Neural cell (in vitro differentiated cells): ENCODE measurements at regions not wholly inside any gene's neighbourhood (a gene's known extent, or its start where the extent isn't known, plus 50 kb on each side); places are given as distances from the start of the nearest gene placed in this dataset.

Source experiments
- H2AFZ ChIP-seq: fragments of 200-600, 300-800 bp; sonication (generic), shearing (Covaris generic); 2 replicates; pipeline ENCODE4 v1.6.0; 2014; ENCODE audit warnings: low read depth, mild to moderate bottlenecking, antibody characterized with exemption, low read length, moderate library complexity
- H3F3A ChIP-seq: fragments of 200-600 bp; shearing (Covaris generic); 2 replicates; pipeline ENCODE4 v1.6.1; 2016; ENCODE audit warnings: mild to moderate bottlenecking, moderate library complexity, mixed read lengths, antibody characterized with exemption, low read length; ENCODE audit not compliant: insufficient read depth, poor library complexity, severe bottlenecking
- H3K27ac ChIP-seq: fragments of 200-600, 300-800 bp; sonication (generic), shearing (Covaris generic); 2 replicates; pipeline ENCODE4 v1.5.1; 2014; ENCODE audit warnings: mild to moderate bottlenecking, low read length, moderate library complexity
- H3K27me3 ChIP-seq: fragments of 300-800, 200-600 bp; sonication (generic), shearing (Covaris generic); 2 replicates; pipeline ENCODE4 v1.6.0; 2014; ENCODE audit warnings: mild to moderate bottlenecking, low read depth, low read length, moderate library complexity; ENCODE audit not compliant: insufficient read depth
- H3K36me3 ChIP-seq: fragments of 300-800, 200-600 bp; sonication (generic), shearing (Covaris generic); 2 replicates; pipeline ENCODE4 v1.5.1; 2014; ENCODE audit warnings: mild to moderate bottlenecking, antibody characterized with exemption, low read length, moderate library complexity; ENCODE audit not compliant: insufficient read depth
- H3K4me2 ChIP-seq: fragments of 300-800, 200-600 bp; sonication (generic), shearing (Covaris generic); 2 replicates; pipeline ENCODE4 v1.6.0; 2014; ENCODE audit warnings: mild to moderate bottlenecking, low read length
- H3K4me3 ChIP-seq: fragments of 300-800, 200-600 bp; sonication (generic), shearing (Covaris generic); 2 replicates; pipeline ENCODE4 v1.5.1; 2014; ENCODE audit warnings: mild to moderate bottlenecking, low read length, moderate library complexity
- H3K79me2 ChIP-seq: fragments of 200-600 bp; shearing (Covaris generic); replicated peaks from 2 replicates; pipeline ENCODE4 v1.6.0; 2014; ENCODE audit warnings: mild to moderate bottlenecking, low read length, moderate library complexity; ENCODE audit not compliant: insufficient read depth
- H3K9ac ChIP-seq: fragments of 300-800, 200-600 bp; sonication (generic), shearing (Covaris generic); 2 replicates; pipeline ENCODE4 v1.6.1; 2016; ENCODE audit warnings: mild to moderate bottlenecking, low read length, mixed read lengths
- H3K9me2 ChIP-seq: fragments of 200-600 bp; shearing (Covaris generic); 2 replicates; pipeline ENCODE4 v1.6.1; 2016; ENCODE audit warnings: mild to moderate bottlenecking, low read length, mixed read lengths; ENCODE audit not compliant: insufficient read depth
- H3K9me3 ChIP-seq: fragments of 200-600, 300-800 bp; sonication (generic), shearing (Covaris generic); 2 replicates; pipeline ENCODE4 v1.6.1; 2016; ENCODE audit warnings: mild to moderate bottlenecking, mixed run types, low read length, moderate library complexity, mixed read lengths
- H4K20me1 ChIP-seq: fragments of 200-600 bp; shearing (Covaris generic); 2 replicates; pipeline ENCODE4 v1.6.1; 2016; ENCODE audit warnings: mild to moderate bottlenecking, mixed run types; ENCODE audit not compliant: insufficient read depth
- EP300 ChIP-seq: fragments of 450-650 bp; conservative IDR thresholded peaks from 2 replicates; pipeline ENCODE4 v1.6.1; 2014; ENCODE audit warnings: antibody characterized with exemption, mild to moderate bottlenecking, moderate library complexity; ENCODE audit not compliant: poor library complexity, severe bottlenecking
- EZH2 ChIP-seq: fragments of 200-600, 300-800 bp; shearing (Covaris generic), sonication (generic); IDR thresholded peaks from 2 replicates; pipeline ENCODE4 v1.6.1; 2014; ENCODE audit warnings: antibody characterized with exemption, low read length, borderline replicate concordance, mild to moderate bottlenecking; ENCODE audit not compliant: insufficient read depth, poor library complexity, severe bottlenecking
- MXI1 ChIP-seq: fragments of 450-650 bp; conservative IDR thresholded peaks from 2 replicates; pipeline ENCODE4 v1.6.1; 2014; ENCODE audit warnings: antibody characterized with exemption, mild to moderate bottlenecking; ENCODE audit not compliant: poor library complexity, severe bottlenecking
- POLR2AphosphoS5 ChIP-seq: IDR thresholded peaks from 2 replicates; pipeline ENCODE4 v1.6.1; 2012
- RAD21 ChIP-seq: fragments of 450-650 bp; conservative IDR thresholded peaks from 2 replicates; pipeline ENCODE4 v1.6.1; 2014; ENCODE audit warnings: antibody characterized with exemption, mild to moderate bottlenecking, moderate library complexity
- SMC3 ChIP-seq: fragments of 450-650 bp; conservative IDR thresholded peaks from 2 replicates; pipeline ENCODE4 v1.6.1; 2014; ENCODE audit warnings: antibody characterized with exemption, mild to moderate bottlenecking, moderate library complexity; ENCODE audit not compliant: poor library complexity
- TAF1 ChIP-seq: IDR thresholded peaks from 2 replicates; pipeline ENCODE4 v1.6.1; 2012; ENCODE audit warnings: low read depth
- TF ChIP-seq, protein P1 (sequence below): IDR thresholded peaks from 2 replicates; pipeline ENCODE4 v1.6.1; 2012; ENCODE audit warnings: borderline replicate concordance
- TF ChIP-seq, protein P2 (sequence below): fragments of 450-650 bp; IDR thresholded peaks from 2 replicates; pipeline ENCODE4 v1.5.1; 2014; ENCODE audit warnings: antibody characterized with exemption, mild to moderate bottlenecking, moderate library complexity; ENCODE audit not compliant: poor library complexity, severe bottlenecking

DNA sequence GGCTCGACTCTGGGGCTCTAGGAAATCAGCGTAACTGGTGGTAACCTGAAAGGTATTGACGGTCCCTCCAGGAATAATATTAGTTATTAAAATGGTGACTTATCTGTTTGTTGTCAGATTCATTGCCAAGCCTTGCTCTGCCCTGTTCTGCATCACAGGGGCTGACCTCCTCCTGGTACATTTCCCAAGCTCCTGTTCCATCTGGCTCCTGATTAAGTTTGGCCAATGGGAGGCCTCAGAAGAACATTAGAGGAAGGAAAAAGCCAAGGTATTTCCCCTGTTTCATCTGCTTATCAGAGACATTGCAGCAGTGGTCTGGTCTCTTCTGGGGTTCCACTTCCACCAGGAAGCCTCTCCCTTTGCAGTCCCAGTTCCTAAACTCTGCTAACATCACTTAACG is 527.0 kb downstream of the TNS1 start:
- Histone ChIP-seq H3K9ac (no peak overlapping the region), H3K9me3 (no peaks in the 10 kb centered on the region)

DNA sequence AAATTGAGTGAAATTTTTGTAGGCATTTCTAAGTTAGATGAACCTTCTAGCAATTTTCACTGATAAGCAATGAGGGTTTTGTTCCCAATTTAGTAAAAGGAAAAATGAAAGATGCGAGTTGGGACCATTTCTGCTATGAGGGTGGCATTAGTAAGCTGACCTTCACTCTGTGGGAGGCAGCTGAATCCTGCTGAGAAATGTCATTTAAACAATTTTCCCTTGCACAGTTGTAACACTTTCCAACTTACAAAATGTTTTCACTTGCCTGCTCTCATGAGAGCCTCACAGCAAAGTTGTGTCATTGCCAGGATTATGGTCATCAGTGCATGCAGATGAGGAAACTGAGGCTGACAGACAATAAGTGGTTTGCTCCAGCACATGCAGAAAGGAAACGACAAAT is 527.7 kb downstream of the TNS1 start:
- Histone ChIP-seq H3K4me2 (no peak overlapping the region), H3K36me3 (no peaks in the 10 kb centered on the region)

More for the DNA sequence above, 527.0 kb downstream of the TNS1 start:
- Histone ChIP-seq H3F3A (no peaks in the 10 kb centered on the region), H3K4me3 (no peak overlapping the region), H3K27ac (no peak overlapping the region), H3K9me2 (no peaks in the 10 kb centered on the region), H2AFZ (no peak overlapping the region), H4K20me1 (no peaks in the 10 kb centered on the region), H3K36me3 (no peaks in the 10 kb centered on the region), H3K79me2 (no peaks in the 10 kb centered on the region), H3K27me3 (no peaks in the 10 kb centered on the region), H3K4me2 (no peak overlapping the region)
- TF ChIP-seq, protein P1, sequence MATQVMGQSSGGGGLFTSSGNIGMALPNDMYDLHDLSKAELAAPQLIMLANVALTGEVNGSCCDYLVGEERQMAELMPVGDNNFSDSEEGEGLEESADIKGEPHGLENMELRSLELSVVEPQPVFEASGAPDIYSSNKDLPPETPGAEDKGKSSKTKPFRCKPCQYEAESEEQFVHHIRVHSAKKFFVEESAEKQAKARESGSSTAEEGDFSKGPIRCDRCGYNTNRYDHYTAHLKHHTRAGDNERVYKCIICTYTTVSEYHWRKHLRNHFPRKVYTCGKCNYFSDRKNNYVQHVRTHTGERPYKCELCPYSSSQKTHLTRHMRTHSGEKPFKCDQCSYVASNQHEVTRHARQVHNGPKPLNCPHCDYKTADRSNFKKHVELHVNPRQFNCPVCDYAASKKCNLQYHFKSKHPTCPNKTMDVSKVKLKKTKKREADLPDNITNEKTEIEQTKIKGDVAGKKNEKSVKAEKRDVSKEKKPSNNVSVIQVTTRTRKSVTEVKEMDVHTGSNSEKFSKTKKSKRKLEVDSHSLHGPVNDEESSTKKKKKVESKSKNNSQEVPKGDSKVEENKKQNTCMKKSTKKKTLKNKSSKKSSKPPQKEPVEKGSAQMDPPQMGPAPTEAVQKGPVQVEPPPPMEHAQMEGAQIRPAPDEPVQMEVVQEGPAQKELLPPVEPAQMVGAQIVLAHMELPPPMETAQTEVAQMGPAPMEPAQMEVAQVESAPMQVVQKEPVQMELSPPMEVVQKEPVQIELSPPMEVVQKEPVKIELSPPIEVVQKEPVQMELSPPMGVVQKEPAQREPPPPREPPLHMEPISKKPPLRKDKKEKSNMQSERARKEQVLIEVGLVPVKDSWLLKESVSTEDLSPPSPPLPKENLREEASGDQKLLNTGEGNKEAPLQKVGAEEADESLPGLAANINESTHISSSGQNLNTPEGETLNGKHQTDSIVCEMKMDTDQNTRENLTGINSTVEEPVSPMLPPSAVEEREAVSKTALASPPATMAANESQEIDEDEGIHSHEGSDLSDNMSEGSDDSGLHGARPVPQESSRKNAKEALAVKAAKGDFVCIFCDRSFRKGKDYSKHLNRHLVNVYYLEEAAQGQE: no peak
- no peak for TF ChIP-seq POLR2AphosphoS5
- no peak for TF ChIP-seq RAD21
- TF ChIP-seq EZH2: no peak
- TF ChIP-seq SMC3: no peak
- TF ChIP-seq MXI1: no peak
- TF ChIP-seq EP300: no peak
- TF ChIP-seq, protein P2, sequence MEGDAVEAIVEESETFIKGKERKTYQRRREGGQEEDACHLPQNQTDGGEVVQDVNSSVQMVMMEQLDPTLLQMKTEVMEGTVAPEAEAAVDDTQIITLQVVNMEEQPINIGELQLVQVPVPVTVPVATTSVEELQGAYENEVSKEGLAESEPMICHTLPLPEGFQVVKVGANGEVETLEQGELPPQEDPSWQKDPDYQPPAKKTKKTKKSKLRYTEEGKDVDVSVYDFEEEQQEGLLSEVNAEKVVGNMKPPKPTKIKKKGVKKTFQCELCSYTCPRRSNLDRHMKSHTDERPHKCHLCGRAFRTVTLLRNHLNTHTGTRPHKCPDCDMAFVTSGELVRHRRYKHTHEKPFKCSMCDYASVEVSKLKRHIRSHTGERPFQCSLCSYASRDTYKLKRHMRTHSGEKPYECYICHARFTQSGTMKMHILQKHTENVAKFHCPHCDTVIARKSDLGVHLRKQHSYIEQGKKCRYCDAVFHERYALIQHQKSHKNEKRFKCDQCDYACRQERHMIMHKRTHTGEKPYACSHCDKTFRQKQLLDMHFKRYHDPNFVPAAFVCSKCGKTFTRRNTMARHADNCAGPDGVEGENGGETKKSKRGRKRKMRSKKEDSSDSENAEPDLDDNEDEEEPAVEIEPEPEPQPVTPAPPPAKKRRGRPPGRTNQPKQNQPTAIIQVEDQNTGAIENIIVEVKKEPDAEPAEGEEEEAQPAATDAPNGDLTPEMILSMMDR: no peak
- no peak for TF ChIP-seq TAF1

More for the DNA sequence above, 527.7 kb downstream of the TNS1 start:
- Histone ChIP-seq H2AFZ (no peak overlapping the region), H4K20me1 (no peaks in the 10 kb centered on the region), H3K27me3 (no peaks in the 10 kb centered on the region), H3K9me3 (no peaks in the 10 kb centered on the region), H3K9ac (no peak overlapping the region), H3F3A (no peaks in the 10 kb centered on the region), H3K9me2 (no peaks in the 10 kb centered on the region), H3K4me3 (no peak overlapping the region), H3K79me2 (no peaks in the 10 kb centered on the region), H3K27ac (no peak overlapping the region)
- TF ChIP-seq, protein P1: no peak
- TF ChIP-seq MXI1: no peak
- no peak for TF ChIP-seq EP300
- TF ChIP-seq EZH2: no peak
- no peak for TF ChIP-seq TAF1
- no peak for TF ChIP-seq POLR2AphosphoS5
- TF ChIP-seq, protein P2: no peak
- no peak for TF ChIP-seq RAD21
- no peak for TF ChIP-seq SMC3
